K562 (cell line): ENCODE measurements at regions not wholly inside any gene's neighbourhood (a gene's known extent, or its start where the extent isn't known, plus 50 kb on each side); places are given as distances from the start of the nearest gene placed in this dataset.

ENCODE experiments used
- ADNP ChIP-seq: fragments of 200-800 bp; sonication (Bioruptor generic); IDR thresholded peaks from 2 replicates; pipeline ENCODE4 v1.6.1; 2016; ENCODE audit warnings: missing genetic modification characterization, missing compliant biosample characterization
- DMBX1 ChIP-seq: fragments of 250-450 bp; sonication (Bioruptor Pico); IDR thresholded peaks from 2 replicates; pipeline ENCODE4 v1.8.0; 2022; ENCODE audit warnings: inconsistent platforms, mild to moderate bottlenecking, moderate library complexity, borderline replicate concordance
- ELF1 ChIP-seq: fragments of 200-800 bp; sonication (Bioruptor generic); IDR thresholded peaks from 2 replicates; pipeline ENCODE4 v1.6.1; 2016; ENCODE audit warnings: missing genetic modification characterization, missing compliant biosample characterization
- FOXP4 ChIP-seq: sonication (generic); formaldehyde crosslinking; IDR thresholded peaks from 2 replicates; pipeline ENCODE4 v1.8.0; 2022; ENCODE audit warnings: mild to moderate bottlenecking, missing genetic modification reagents, borderline replicate concordance
- GTF2B ChIP-seq: IDR thresholded peaks from 2 replicates; pipeline ENCODE4 v1.6.1; 2011; ENCODE audit not compliant: insufficient read length; ENCODE audit errors: extremely low read depth
- NCOA4 ChIP-seq: fragments of 450-650 bp; IDR thresholded peaks from 2 replicates; pipeline ENCODE4 v1.6.1; 2018; ENCODE audit warnings: mild to moderate bottlenecking; ENCODE audit not compliant: partially characterized antibody
- PRDM10 ChIP-seq: fragments of 450-650 bp; IDR thresholded peaks from 2 replicates; pipeline ENCODE4 v1.6.1; 2018; ENCODE audit not compliant: partially characterized antibody
- RBFOX2 ChIP-seq: fragments of 200-400 bp; formaldehyde crosslinking; IDR thresholded peaks from 2 replicates; pipeline ENCODE4 v1.6.1; 2017; ENCODE audit warnings: low read depth, mild to moderate bottlenecking, low read length, moderate library complexity
- SREBF1 ChIP-seq: fragments of 150-350 bp; IDR thresholded peaks from 2 replicates; pipeline ENCODE4 v1.6.1; 2014; ENCODE audit warnings: antibody characterized with exemption, low read depth, low read length, borderline replicate concordance
- STAT5B ChIP-seq: fragments of 250-450 bp; sonication (Bioruptor Pico); IDR thresholded peaks from 2 replicates; pipeline ENCODE4 v1.8.0; 2021; ENCODE audit warnings: mild to moderate bottlenecking, inconsistent platforms
- TBL1XR1 ChIP-seq, 2 experiments: IDR thresholded peaks; 2 replicates each; pipeline ENCODE4 v1.6.1; 2012; ENCODE audit warnings: improper control_type of control experiment in 2 of 2, low read length in 2 of 2, mild to moderate bottlenecking in 1 of 2
- ZNF232 ChIP-seq: sonication (generic); formaldehyde crosslinking; IDR thresholded peaks from 2 replicates; pipeline ENCODE4 v1.8.0; 2022; ENCODE audit warnings: mild to moderate bottlenecking, missing genetic modification reagents
- ZNF586 ChIP-seq: fragments of 450-650 bp; formaldehyde crosslinking; conservative IDR thresholded peaks from 2 replicates; pipeline ENCODE4 v1.4.0; 2020; ENCODE audit warnings: mild to moderate bottlenecking, moderate library complexity
- ZNF707 ChIP-seq: fragments of 250-450 bp; sonication (Bioruptor Pico); conservative IDR thresholded peaks from 2 replicates; pipeline ENCODE4 v1.8.0; 2022; ENCODE audit warnings: inconsistent platforms, mild to moderate bottlenecking, moderate library complexity

- TF ChIP-seq GTF2B (no peak), STAT5B (CRISPR knock-in tag) (no peak), RBFOX2 (no peak), ZNF232 (CRISPR knock-in tag) (no peak), NCOA4 (no peak), SREBF1 (no peak), TBL1XR1 (IDR thresholded peaks at IDR 0.05; ENCODE audit: low read length in 2 of 2) (no peak), DMBX1 (CRISPR knock-in tag) (no peak), ADNP (no peak), ZNF586 (CRISPR knock-in tag) (no peak), PRDM10 (no peak), FOXP4 (CRISPR knock-in tag) (no peak), ZNF707 (no peak), ELF1 (no peak)
These were observed 142.5 kb upstream of the PKN2 start (continued) for GRCh38 chr1:88541596-88541995.
